Transverse colon (tissue), 4 donors: ENCODE measurements at regions not wholly inside any gene's neighbourhood (a gene's known extent, or its start where the extent isn't known, plus 50 kb on each side); places are given as distances from the start of the nearest gene placed in this dataset.

Experiments
- CTCF ChIP-seq, 5 experiments: fragments of 200-600 bp in 3 of 5; fragments of 450-650 bp in 2 of 5; sonication (generic) in 3 of 5; IDR thresholded peaks; 1 replicate in 2 of 5; 2 replicates in 3 of 5; pipeline ENCODE4 v1.5.1; 2016 to 2017; ENCODE audit warnings: antibody characterized with exemption in 5 of 5, inconsistent platforms in 3 of 5, mild to moderate bottlenecking in 2 of 5, moderate library complexity in 1 of 5
- POLR2AphosphoS5 ChIP-seq, 3 donors: sonication (generic); formaldehyde crosslinking; IDR thresholded peaks; one replicate each; pipeline ENCODE4 v1.6.1; 2016; ENCODE audit warnings: antibody characterized with exemption in 3 of 3

- TF ChIP-seq POLR2AphosphoS5 (IDR thresholded peaks at IDR 0.05) (no peak), CTCF (IDR thresholded peaks at IDR 0.05) (no peak)
Observed at GRCh38 chr16:66291833-66292232, 74.7 kb upstream of the CDH5 start.
